ENCODE measurements at regions not wholly inside any gene's neighbourhood (a gene's known extent, or its start where the extent isn't known, plus 50 kb on each side); places are given as distances from the start of the nearest gene placed in this dataset.

DNA sequence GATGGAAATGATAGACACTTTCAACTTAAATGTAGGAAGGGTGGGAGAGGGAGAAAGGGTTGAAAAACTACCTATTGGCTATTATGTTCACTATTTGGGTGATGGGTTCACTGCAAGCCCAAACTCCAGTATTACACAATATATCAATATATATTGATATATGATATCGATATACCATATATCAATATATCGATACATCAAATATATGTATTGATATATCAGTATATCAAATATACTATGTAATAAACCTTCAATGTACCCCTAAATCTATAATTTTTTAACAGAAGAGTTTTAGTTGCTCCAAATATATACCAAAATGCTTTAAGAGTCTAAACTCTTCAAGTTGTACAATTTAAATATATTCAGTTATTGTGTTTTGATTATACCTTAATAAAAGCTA lies 302.0 kb upstream of the RGMB start (continued):
- TF ChIP-seq, protein P1, sequence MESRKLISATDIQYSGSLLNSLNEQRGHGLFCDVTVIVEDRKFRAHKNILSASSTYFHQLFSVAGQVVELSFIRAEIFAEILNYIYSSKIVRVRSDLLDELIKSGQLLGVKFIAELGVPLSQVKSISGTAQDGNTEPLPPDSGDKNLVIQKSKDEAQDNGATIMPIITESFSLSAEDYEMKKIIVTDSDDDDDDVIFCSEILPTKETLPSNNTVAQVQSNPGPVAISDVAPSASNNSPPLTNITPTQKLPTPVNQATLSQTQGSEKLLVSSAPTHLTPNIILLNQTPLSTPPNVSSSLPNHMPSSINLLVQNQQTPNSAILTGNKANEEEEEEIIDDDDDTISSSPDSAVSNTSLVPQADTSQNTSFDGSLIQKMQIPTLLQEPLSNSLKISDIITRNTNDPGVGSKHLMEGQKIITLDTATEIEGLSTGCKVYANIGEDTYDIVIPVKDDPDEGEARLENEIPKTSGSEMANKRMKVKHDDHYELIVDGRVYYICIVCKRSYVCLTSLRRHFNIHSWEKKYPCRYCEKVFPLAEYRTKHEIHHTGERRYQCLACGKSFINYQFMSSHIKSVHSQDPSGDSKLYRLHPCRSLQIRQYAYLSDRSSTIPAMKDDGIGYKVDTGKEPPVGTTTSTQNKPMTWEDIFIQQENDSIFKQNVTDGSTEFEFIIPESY (IDR thresholded peaks at IDR 0.05) = no peak

DNA sequence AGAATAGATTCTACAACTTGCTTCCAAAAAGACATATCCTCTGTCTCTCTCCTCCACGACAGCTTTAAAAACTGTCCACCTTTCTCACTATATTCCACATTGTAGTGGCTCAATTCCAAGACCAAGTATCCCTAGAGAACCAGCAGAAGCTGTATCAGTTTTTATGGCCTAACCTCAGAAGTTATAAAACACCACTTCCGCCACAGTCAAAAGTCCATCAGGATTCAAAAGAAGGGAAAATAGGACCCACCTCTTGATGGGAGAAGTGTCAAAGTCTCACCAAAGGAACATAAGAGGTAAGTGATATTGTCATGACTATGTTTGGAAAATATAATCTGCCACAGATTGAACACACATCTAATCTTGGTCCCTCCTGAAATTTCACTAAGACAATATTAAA lies 299.2 kb upstream of the RGMB start:
- no peaks in the 10 kb centered on the region for H3K36me3 ChIP-seq (ENCODE audit: control insufficient read depth in 4 of 4, insufficient read depth in 3 of 4, low read depth in 1 of 4, low read length in 3 of 4)
- TF ChIP-seq, protein P2, sequence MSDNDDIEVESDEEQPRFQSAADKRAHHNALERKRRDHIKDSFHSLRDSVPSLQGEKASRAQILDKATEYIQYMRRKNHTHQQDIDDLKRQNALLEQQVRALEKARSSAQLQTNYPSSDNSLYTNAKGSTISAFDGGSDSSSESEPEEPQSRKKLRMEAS (IDR thresholded peaks at IDR 0.05) = no peak
- TF ChIP-seq HNF4A (conservative IDR thresholded peaks at IDR 0.05) (no peak), JUND (IDR thresholded peaks at IDR 0.05) (no peak), EGR1 (IDR thresholded peaks at IDR 0.05; ENCODE audit: low read depth in 2 of 2) (no peak), SP1 (IDR thresholded peaks at IDR 0.05) (no peak), RXRA (IDR thresholded peaks at IDR 0.05) (no peak), HNF4G (IDR thresholded peaks at IDR 0.05) (no peak), GABPA (IDR thresholded peaks at IDR 0.05 in 1 of 2, conservative IDR thresholded peaks at IDR 0.05 in 1 of 2) (no peak), FOXA2 (IDR thresholded peaks at IDR 0.05) (no peak), TAF1 (conservative IDR thresholded peaks at IDR 0.05) (no peak)
- TF ChIP-seq, protein P3, sequence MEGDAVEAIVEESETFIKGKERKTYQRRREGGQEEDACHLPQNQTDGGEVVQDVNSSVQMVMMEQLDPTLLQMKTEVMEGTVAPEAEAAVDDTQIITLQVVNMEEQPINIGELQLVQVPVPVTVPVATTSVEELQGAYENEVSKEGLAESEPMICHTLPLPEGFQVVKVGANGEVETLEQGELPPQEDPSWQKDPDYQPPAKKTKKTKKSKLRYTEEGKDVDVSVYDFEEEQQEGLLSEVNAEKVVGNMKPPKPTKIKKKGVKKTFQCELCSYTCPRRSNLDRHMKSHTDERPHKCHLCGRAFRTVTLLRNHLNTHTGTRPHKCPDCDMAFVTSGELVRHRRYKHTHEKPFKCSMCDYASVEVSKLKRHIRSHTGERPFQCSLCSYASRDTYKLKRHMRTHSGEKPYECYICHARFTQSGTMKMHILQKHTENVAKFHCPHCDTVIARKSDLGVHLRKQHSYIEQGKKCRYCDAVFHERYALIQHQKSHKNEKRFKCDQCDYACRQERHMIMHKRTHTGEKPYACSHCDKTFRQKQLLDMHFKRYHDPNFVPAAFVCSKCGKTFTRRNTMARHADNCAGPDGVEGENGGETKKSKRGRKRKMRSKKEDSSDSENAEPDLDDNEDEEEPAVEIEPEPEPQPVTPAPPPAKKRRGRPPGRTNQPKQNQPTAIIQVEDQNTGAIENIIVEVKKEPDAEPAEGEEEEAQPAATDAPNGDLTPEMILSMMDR (IDR thresholded peaks at IDR 0.05; ENCODE audit: low read depth, low read length, missing input control) = no peak
- TF ChIP-seq, protein P1 (IDR thresholded peaks at IDR 0.05) = no peak
- no peak overlapping the region for H3K4me3 ChIP-seq (ENCODE audit: low read depth in 1 of 3, low read length in 3 of 3)
- H3K27me3 ChIP-seq (ENCODE audit: control insufficient read depth in 4 of 4, insufficient read depth in 4 of 4, low read length in 3 of 4) = no peaks in the 10 kb centered on the region
- WGBS = 87% methylated on average over 2 of the region's 2 CpGs
- H3K9me3 ChIP-seq (ENCODE audit: control insufficient read depth in 4 of 4, low read length in 3 of 4) = no peaks in the 10 kb centered on the region
- H3K4me1 ChIP-seq (ENCODE audit: control insufficient read depth in 4 of 4, insufficient read depth in 4 of 4, low read length in 3 of 4) = no peaks in the 10 kb centered on the region
- DNase-seq (ENCODE audit: low spot score) = no peak
- no peak overlapping the region for H3K27ac ChIP-seq (ENCODE audit: low read depth in 1 of 2, low read length in 2 of 2)
- H3K9ac ChIP-seq (ENCODE audit: low read depth in 1 of 2, low read length in 2 of 2) = no peak overlapping the region

DNA sequence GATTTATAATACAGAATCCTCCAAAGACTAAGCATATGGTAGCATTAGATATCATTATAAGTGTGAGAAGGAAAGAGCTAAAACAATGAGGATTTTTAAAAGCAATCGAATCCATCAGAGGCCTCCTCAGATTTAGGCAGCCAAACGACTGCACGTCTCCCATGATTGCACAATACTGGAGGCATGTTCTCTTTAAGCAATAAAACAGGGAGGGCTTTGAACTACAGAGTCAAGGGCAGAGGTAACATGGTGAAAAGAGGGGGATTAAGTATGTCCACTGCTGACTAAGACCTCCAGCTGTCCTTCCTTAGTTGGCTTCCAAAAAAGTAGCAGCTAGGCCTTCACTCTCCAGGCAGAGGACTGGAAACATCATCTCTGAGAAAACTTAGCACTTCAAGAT lies 298.7 kb upstream of the RGMB start:
- Histone ChIP-seq H3K4me3 (ENCODE audit: low read depth in 1 of 3, low read length in 3 of 3) (no peak overlapping the region), H3K9ac (ENCODE audit: low read depth in 1 of 2, low read length in 2 of 2) (no peak overlapping the region), H3K27ac (ENCODE audit: low read depth in 1 of 2, low read length in 2 of 2) (no peak overlapping the region), H3K4me1 (ENCODE audit: control insufficient read depth in 4 of 4, insufficient read depth in 4 of 4, low read length in 3 of 4) (no peaks in the 10 kb centered on the region), H3K9me3 (ENCODE audit: control insufficient read depth in 4 of 4, low read length in 3 of 4) (no peaks in the 10 kb centered on the region), H3K36me3 (ENCODE audit: control insufficient read depth in 4 of 4, insufficient read depth in 3 of 4, low read depth in 1 of 4, low read length in 3 of 4) (no peaks in the 10 kb centered on the region), H3K27me3 (ENCODE audit: control insufficient read depth in 4 of 4, insufficient read depth in 4 of 4, low read length in 3 of 4) (no peaks in the 10 kb centered on the region)
- WGBS = 52% methylated on average over 3 of the region's 3 CpGs
- no peak for DNase-seq (ENCODE audit: low spot score)
- TF ChIP-seq, protein P1 (IDR thresholded peaks at IDR 0.05) = no peak
- TF ChIP-seq FOXA1 (IDR thresholded peaks at IDR 0.05) (no peak), SP1 (IDR thresholded peaks at IDR 0.05) (no peak)

All from liver (tissue), 8 donors.